Naive thymus-derived CD4-positive, alpha-beta T cell (primary cell): ENCODE measurements at regions not wholly inside any gene's neighbourhood (a gene's known extent, or its start where the extent isn't known, plus 50 kb on each side); places are given as distances from the start of the nearest gene placed in this dataset.

Experiments used
- ATAC-seq: fragments of 150-1000 bp; cut with Tn5 transposase; 2 replicates; pipeline ENCODE4 v1.10.0; 2021; ENCODE audit warnings: mild to moderate bottlenecking, moderate library complexity
- CTCF ChIA-PET: fragments of 350-600 bp; sonication (Branson Sonifier 250); formaldehyde crosslinking; loops from one replicate; lab custom pipeline; 2021; ENCODE audit warnings: antibody characterized with exemption; lab: Charles Lee
- POLR2A ChIA-PET: fragments of 350-600 bp; sonication (Branson Sonifier 250); formaldehyde crosslinking; loops from one replicate; lab custom pipeline; 2021; ENCODE audit warnings: antibody characterized with exemption, inconsistent platforms; lab: Charles Lee
- DNase-seq, 9 donors: peaks; one replicate each; pipeline versions ENCODE4 v3.0.0 to v3.0.0-alpha.2; 2020 to 2022; ENCODE audit warnings: mixed read lengths in 1 of 9
- H3K27ac ChIP-seq: one replicate; pipeline ENCODE4 v1.7.0; 2013; ENCODE audit warnings: mild to moderate bottlenecking, low read depth, low read length, moderate library complexity
- H3K27me3 ChIP-seq, 2 donors: one replicate each; pipeline ENCODE4 v1.7.0; 2013; ENCODE audit warnings: low read length in 2 of 2, mild to moderate bottlenecking in 2 of 2, moderate library complexity in 2 of 2; ENCODE audit not compliant: control insufficient read depth in 2 of 2, insufficient read depth in 2 of 2
- H3K36me3 ChIP-seq, 3 experiments: 1 replicate in 2 of 3; 2 replicates in 1 of 3; pipeline ENCODE4 v1.7.0; 2013; ENCODE audit warnings: low read length in 3 of 3, mild to moderate bottlenecking in 3 of 3, moderate library complexity in 1 of 3; ENCODE audit not compliant: insufficient read depth in 3 of 3, control insufficient read depth in 2 of 3
- H3K4me1 ChIP-seq, 2 donors: one replicate each; pipeline ENCODE4 v1.7.0; 2013; ENCODE audit warnings: low read length in 2 of 2, mild to moderate bottlenecking in 2 of 2, moderate library complexity in 1 of 2; ENCODE audit not compliant: control insufficient read depth in 2 of 2, insufficient read depth in 2 of 2
- H3K4me3 ChIP-seq: 2 replicates; pipeline ENCODE4 v1.7.0; 2013; ENCODE audit warnings: mild to moderate bottlenecking, low read length
- H3K9me3 ChIP-seq, 3 experiments: 1 replicate in 2 of 3; 2 replicates in 1 of 3; pipeline ENCODE4 v1.7.0; 2013; ENCODE audit warnings: low read length in 3 of 3; ENCODE audit not compliant: control insufficient read depth in 2 of 3
- H3K27ac Mint-ChIP-seq, 9 donors: one replicate each; pipeline ENCODE4 v1.8.0; 2020 to 2022; ENCODE audit warnings: mixed read lengths in 9 of 9, mild to moderate bottlenecking in 8 of 9, moderate library complexity in 5 of 9, inconsistent platforms in 2 of 9
- H3K27me3 Mint-ChIP-seq, 5 donors: one replicate each; pipeline ENCODE4 v1.8.0; 2021 to 2022; ENCODE audit warnings: mixed read lengths in 5 of 5, mild to moderate bottlenecking in 1 of 5
- H3K36me3 Mint-ChIP-seq, 5 donors: one replicate each; pipeline ENCODE4 v1.8.0; 2020 to 2022; ENCODE audit warnings: mixed read lengths in 5 of 5, mild to moderate bottlenecking in 3 of 5, inconsistent platforms in 1 of 5
- H3K4me1 Mint-ChIP-seq, 7 donors: one replicate each; pipeline ENCODE4 v1.8.0; 2020 to 2022; ENCODE audit warnings: mixed read lengths in 7 of 7, mild to moderate bottlenecking in 3 of 7, inconsistent platforms in 1 of 7
- H3K4me3 Mint-ChIP-seq, 10 donors: one replicate each; pipeline ENCODE4 v1.8.0; 2020 to 2022; ENCODE audit warnings: mild to moderate bottlenecking in 10 of 10, mixed read lengths in 10 of 10, moderate library complexity in 6 of 10, inconsistent platforms in 2 of 10
- H3K9me3 Mint-ChIP-seq, 11 donors: one replicate each; pipeline ENCODE4 v1.8.0; 2020 to 2022; ENCODE audit warnings: mixed read lengths in 11 of 11, mild to moderate bottlenecking in 4 of 11, inconsistent platforms in 1 of 11, moderate library complexity in 1 of 11
- intact Hi-C, 2 donors: fragments of 100-400 bp; cut with micrococcal nuclease; formaldehyde crosslinking; loops; one replicate each; pipeline ENCODE4 v1.15.1; 2023

- no peaks in the 10 kb centered on the region for H3K9me3 ChIP-seq
- intact Hi-C loops: no loop called here
- POLR2A ChIA-PET: no interaction called here
- H3K27me3 Mint-ChIP-seq: peaks cover 0 to 14% (median 0%) of the 10 kb centered on the region in 5 donors
- no peaks in the 10 kb centered on the region for H3K36me3 Mint-ChIP-seq
- no peak overlapping the region for H3K27ac Mint-ChIP-seq
- H3K4me3 ChIP-seq: no peak overlapping the region
- H3K27me3 ChIP-seq: no peaks in the 10 kb centered on the region
- no peaks in the 10 kb centered on the region for H3K4me1 ChIP-seq
- no peaks in the 10 kb centered on the region for H3K4me1 Mint-ChIP-seq
- ATAC-seq (no peak), DNase-seq (no peak)
- no peaks in the 10 kb centered on the region for H3K36me3 ChIP-seq
- no peak overlapping the region for H3K4me3 Mint-ChIP-seq
- CTCF ChIA-PET: no interaction called here
- H3K9me3 Mint-ChIP-seq: peaks cover 0 to 4% (median 0%) of the 10 kb centered on the region in 11 donors
- no peak overlapping the region for H3K27ac ChIP-seq
Observed at GRCh38 chr4:17058536-17058915, 160.1 kb upstream of the LDB2 start.

GRCh38 chr4:17057035-17057434 is 158.6 kb upstream of the LDB2 start:
- ChIA-PET CTCF (no interaction called here), POLR2A (no interaction called here)
- DNase-seq (no peak), ATAC-seq (no peak)
- intact Hi-C loops: no loop called here
- Mint-ChIP-seq H3K27ac (no peak overlapping the region), H3K27me3 (peaks cover 0 to 26% (median 4%) of the 10 kb centered on the region in 5 donors), H3K4me1 (no peaks in the 10 kb centered on the region), H3K36me3 (no peaks in the 10 kb centered on the region), H3K9me3 (peaks cover 0 to 4% (median 0%) of the 10 kb centered on the region in 11 donors), H3K4me3 (no peak overlapping the region)
- no peaks in the 10 kb centered on the region for H3K27me3 ChIP-seq
- no peaks in the 10 kb centered on the region for H3K4me1 ChIP-seq
- no peak overlapping the region for H3K4me3 ChIP-seq
- no peak overlapping the region for H3K27ac ChIP-seq
- H3K36me3 ChIP-seq: no peaks in the 10 kb centered on the region
- no peaks in the 10 kb centered on the region for H3K9me3 ChIP-seq

- POLR2A ChIA-PET: no interaction called here
- no peaks in the 10 kb centered on the region for H3K4me1 ChIP-seq
- H3K4me1 Mint-ChIP-seq: no peaks in the 10 kb centered on the region
- intact Hi-C loops: no loop called here
- H3K4me3 Mint-ChIP-seq: no peak overlapping the region
- no peaks in the 10 kb centered on the region for H3K27me3 ChIP-seq
- no peak overlapping the region for H3K27ac Mint-ChIP-seq
- H3K36me3 Mint-ChIP-seq: no peaks in the 10 kb centered on the region
- CTCF ChIA-PET: no interaction called here
- ATAC-seq (no peak), DNase-seq (no peak)
- H3K36me3 ChIP-seq: no peaks in the 10 kb centered on the region
- H3K9me3 ChIP-seq: no peaks in the 10 kb centered on the region
- no peak overlapping the region for H3K4me3 ChIP-seq
- H3K27ac ChIP-seq: no peak overlapping the region
- peaks cover 0 to 28% (median 4%) of the 10 kb centered on the region in 5 donors for H3K27me3 Mint-ChIP-seq
- H3K9me3 Mint-ChIP-seq: peaks cover 0 to 4% (median 0%) of the 10 kb centered on the region in 11 donors
Observed at GRCh38 chr4:17055788-17056187, 157.3 kb upstream of the LDB2 start.

- POLR2A ChIA-PET: no interaction called here
- H3K27ac Mint-ChIP-seq: no peak overlapping the region
- H3K4me3 ChIP-seq: no peak overlapping the region
- no peak for ATAC-seq
- no peaks in the 10 kb centered on the region for H3K36me3 ChIP-seq
- peaks cover 0 to 6% (median 1%) of the 10 kb centered on the region in 11 donors for H3K9me3 Mint-ChIP-seq
- H3K27me3 Mint-ChIP-seq: peaks cover 0 to 5% (median 0%) of the 10 kb centered on the region in 5 donors
- intact Hi-C loops: no loop called here
- DNase-seq: no peak
- H3K4me3 Mint-ChIP-seq: no peak overlapping the region
- no peaks in the 10 kb centered on the region for H3K4me1 ChIP-seq
- H3K27ac ChIP-seq: no peak overlapping the region
- H3K36me3 Mint-ChIP-seq: no peaks in the 10 kb centered on the region
- H3K4me1 Mint-ChIP-seq: no peaks in the 10 kb centered on the region
- CTCF ChIA-PET: no interaction called here
- no peaks in the 10 kb centered on the region for H3K27me3 ChIP-seq
- no peaks in the 10 kb centered on the region for H3K9me3 ChIP-seq
Observed at GRCh38 chr4:17045866-17046265, 147.4 kb upstream of the LDB2 start.

GRCh38 chr4:17038510-17039176 is 140.2 kb upstream of the LDB2 start:
- intact Hi-C loops: no loop called here
- Mint-ChIP-seq H3K9me3 (peaks cover 0 to 3% (median 0%) of the 10 kb centered on the region in 11 donors), H3K4me3 (no peak overlapping the region), H3K4me1 (no peaks in the 10 kb centered on the region), H3K27ac (no peak overlapping the region), H3K36me3 (no peaks in the 10 kb centered on the region), H3K27me3 (peaks cover 0 to 10% (median 6%) of the 10 kb centered on the region in 5 donors)
- no peaks in the 10 kb centered on the region for H3K27me3 ChIP-seq
- ChIA-PET POLR2A (no interaction called here), CTCF (no interaction called here)
- no peak overlapping the region for H3K27ac ChIP-seq
- no peaks in the 10 kb centered on the region for H3K9me3 ChIP-seq
- no peak overlapping the region for H3K4me3 ChIP-seq
- ATAC-seq (no peak), DNase-seq (no peak)
- no peaks in the 10 kb centered on the region for H3K36me3 ChIP-seq
- H3K4me1 ChIP-seq: no peaks in the 10 kb centered on the region

- Histone ChIP-seq H3K4me3 (no peak overlapping the region), H3K9me3 (no peaks in the 10 kb centered on the region), H3K27me3 (no peaks in the 10 kb centered on the region), H3K4me1 (no peaks in the 10 kb centered on the region), H3K27ac (no peak overlapping the region), H3K36me3 (no peaks in the 10 kb centered on the region)
- Mint-ChIP-seq H3K4me1 (no peaks in the 10 kb centered on the region), H3K27me3 (peaks cover 0 to 16% (median 14%) of the 10 kb centered on the region in 5 donors), H3K36me3 (no peaks in the 10 kb centered on the region), H3K4me3 (no peak overlapping the region), H3K9me3 (peaks cover 0 to 5% (median 0%) of the 10 kb centered on the region in 11 donors), H3K27ac (no peak overlapping the region)
- ChIA-PET CTCF (no interaction called here), POLR2A (no interaction called here)
- DNase-seq (no peak), ATAC-seq (no peak)
- intact Hi-C loops: no loop called here
Observed at GRCh38 chr4:17033768-17034181, 135.3 kb upstream of the LDB2 start.

- Mint-ChIP-seq H3K4me1 (no peaks in the 10 kb centered on the region), H3K27me3 (peaks cover 0 to 16% (median 8%) of the 10 kb centered on the region in 5 donors), H3K27ac (no peak overlapping the region), H3K36me3 (no peaks in the 10 kb centered on the region), H3K9me3 (peaks cover 0 to 5% (median 0%) of the 10 kb centered on the region in 11 donors), H3K4me3 (no peak overlapping the region)
- intact Hi-C loops: no loop called here
- Histone ChIP-seq H3K27me3 (no peaks in the 10 kb centered on the region), H3K4me3 (no peak overlapping the region), H3K27ac (no peak overlapping the region), H3K4me1 (no peaks in the 10 kb centered on the region), H3K36me3 (no peaks in the 10 kb centered on the region), H3K9me3 (no peaks in the 10 kb centered on the region)
- ATAC-seq (no peak), DNase-seq (no peak)
- CTCF ChIA-PET: no interaction called here
- POLR2A ChIA-PET: no interaction called here
Observed at GRCh38 chr4:17033025-17033767, 134.8 kb upstream of the LDB2 start.
